Nephron (organoid): ENCODE measurements at regions not wholly inside any gene's neighbourhood (a gene's known extent, or its start where the extent isn't known, plus 50 kb on each side); places are given as distances from the start of the nearest gene placed in this dataset.

ENCODE experiments used
- H3K27ac Mint-ChIP-seq, 3 experiments: 2 replicates each; pipeline ENCODE4 v1.8.0; 2020; ENCODE audit warnings: mixed read lengths in 3 of 3, mild to moderate bottlenecking in 2 of 3, moderate library complexity in 1 of 3
- H3K27me3 Mint-ChIP-seq: 2 replicates; pipeline ENCODE4 v1.8.0; 2021; ENCODE audit warnings: low read depth, mild to moderate bottlenecking, moderate library complexity, mixed read lengths
- H3K36me3 Mint-ChIP-seq: 2 replicates; pipeline ENCODE4 v1.8.0; 2020; ENCODE audit warnings: low read depth, mixed read lengths
- H3K4me1 Mint-ChIP-seq: 2 replicates; pipeline ENCODE4 v1.8.0; 2020; ENCODE audit warnings: mixed read lengths
- H3K4me3 Mint-ChIP-seq, 3 experiments: 2 replicates each; pipeline ENCODE4 v1.8.0; 2020; ENCODE audit warnings: mild to moderate bottlenecking in 3 of 3, mixed read lengths in 3 of 3, moderate library complexity in 2 of 3
- H3K9me3 Mint-ChIP-seq: 2 replicates; pipeline ENCODE4 v1.8.0; 2020; ENCODE audit warnings: mixed read lengths
- CTCF ChIP-seq, 3 experiments: fragments of 200-600 bp; sonication (generic); IDR thresholded peaks; one replicate each; pipeline ENCODE4 v1.5.0; 2021; ENCODE audit warnings: antibody characterized with exemption in 3 of 3; ENCODE audit not compliant: unreplicated experiment in 3 of 3

- H3K36me3 Mint-ChIP-seq, result no peaks in the 10 kb centered on the region
- H3K4me1 Mint-ChIP-seq, result no peaks in the 10 kb centered on the region
- no peak overlapping the region for H3K27ac Mint-ChIP-seq
- no peak overlapping the region for H3K4me3 Mint-ChIP-seq
- H3K27me3 Mint-ChIP-seq, result peaks cover 7% of the 10 kb centered on the region
- H3K9me3 Mint-ChIP-seq, result no peaks in the 10 kb centered on the region
- no peak for TF ChIP-seq CTCF (IDR thresholded peaks at IDR 0.05; ENCODE audit: unreplicated experiment in 3 of 3)
These were observed 148.3 kb downstream of the ELAVL4 start for GRCh38 chr1:50257029-50257428.
